Neural cell (in vitro differentiated cells): ENCODE measurements at regions not wholly inside any gene's neighbourhood (a gene's known extent, or its start where the extent isn't known, plus 50 kb on each side); places are given as distances from the start of the nearest gene placed in this dataset.

Source experiments
- H2AFZ ChIP-seq: fragments of 200-600, 300-800 bp; sonication (generic), shearing (Covaris generic); 2 replicates; pipeline ENCODE4 v1.6.0; 2014; ENCODE audit warnings: low read depth, mild to moderate bottlenecking, antibody characterized with exemption, low read length, moderate library complexity
- H3F3A ChIP-seq: fragments of 200-600 bp; shearing (Covaris generic); 2 replicates; pipeline ENCODE4 v1.6.1; 2016; ENCODE audit warnings: mild to moderate bottlenecking, moderate library complexity, mixed read lengths, antibody characterized with exemption, low read length; ENCODE audit not compliant: insufficient read depth, poor library complexity, severe bottlenecking
- H3K27ac ChIP-seq: fragments of 200-600, 300-800 bp; sonication (generic), shearing (Covaris generic); 2 replicates; pipeline ENCODE4 v1.5.1; 2014; ENCODE audit warnings: mild to moderate bottlenecking, low read length, moderate library complexity
- H3K27me3 ChIP-seq: fragments of 300-800, 200-600 bp; sonication (generic), shearing (Covaris generic); 2 replicates; pipeline ENCODE4 v1.6.0; 2014; ENCODE audit warnings: mild to moderate bottlenecking, low read depth, low read length, moderate library complexity; ENCODE audit not compliant: insufficient read depth
- H3K36me3 ChIP-seq: fragments of 300-800, 200-600 bp; sonication (generic), shearing (Covaris generic); 2 replicates; pipeline ENCODE4 v1.5.1; 2014; ENCODE audit warnings: mild to moderate bottlenecking, antibody characterized with exemption, low read length, moderate library complexity; ENCODE audit not compliant: insufficient read depth
- H3K4me2 ChIP-seq: fragments of 300-800, 200-600 bp; sonication (generic), shearing (Covaris generic); 2 replicates; pipeline ENCODE4 v1.6.0; 2014; ENCODE audit warnings: mild to moderate bottlenecking, low read length
- H3K4me3 ChIP-seq: fragments of 300-800, 200-600 bp; sonication (generic), shearing (Covaris generic); 2 replicates; pipeline ENCODE4 v1.5.1; 2014; ENCODE audit warnings: mild to moderate bottlenecking, low read length, moderate library complexity
- H3K79me2 ChIP-seq: fragments of 200-600 bp; shearing (Covaris generic); replicated peaks from 2 replicates; pipeline ENCODE4 v1.6.0; 2014; ENCODE audit warnings: mild to moderate bottlenecking, low read length, moderate library complexity; ENCODE audit not compliant: insufficient read depth
- H3K9ac ChIP-seq: fragments of 300-800, 200-600 bp; sonication (generic), shearing (Covaris generic); 2 replicates; pipeline ENCODE4 v1.6.1; 2016; ENCODE audit warnings: mild to moderate bottlenecking, low read length, mixed read lengths
- H3K9me2 ChIP-seq: fragments of 200-600 bp; shearing (Covaris generic); 2 replicates; pipeline ENCODE4 v1.6.1; 2016; ENCODE audit warnings: mild to moderate bottlenecking, low read length, mixed read lengths; ENCODE audit not compliant: insufficient read depth
- H3K9me3 ChIP-seq: fragments of 200-600, 300-800 bp; sonication (generic), shearing (Covaris generic); 2 replicates; pipeline ENCODE4 v1.6.1; 2016; ENCODE audit warnings: mild to moderate bottlenecking, mixed run types, low read length, moderate library complexity, mixed read lengths
- H4K20me1 ChIP-seq: fragments of 200-600 bp; shearing (Covaris generic); 2 replicates; pipeline ENCODE4 v1.6.1; 2016; ENCODE audit warnings: mild to moderate bottlenecking, mixed run types; ENCODE audit not compliant: insufficient read depth
- EP300 ChIP-seq: fragments of 450-650 bp; conservative IDR thresholded peaks from 2 replicates; pipeline ENCODE4 v1.6.1; 2014; ENCODE audit warnings: antibody characterized with exemption, mild to moderate bottlenecking, moderate library complexity; ENCODE audit not compliant: poor library complexity, severe bottlenecking
- EZH2 ChIP-seq: fragments of 200-600, 300-800 bp; shearing (Covaris generic), sonication (generic); IDR thresholded peaks from 2 replicates; pipeline ENCODE4 v1.6.1; 2014; ENCODE audit warnings: antibody characterized with exemption, low read length, borderline replicate concordance, mild to moderate bottlenecking; ENCODE audit not compliant: insufficient read depth, poor library complexity, severe bottlenecking
- MXI1 ChIP-seq: fragments of 450-650 bp; conservative IDR thresholded peaks from 2 replicates; pipeline ENCODE4 v1.6.1; 2014; ENCODE audit warnings: antibody characterized with exemption, mild to moderate bottlenecking; ENCODE audit not compliant: poor library complexity, severe bottlenecking
- POLR2AphosphoS5 ChIP-seq: IDR thresholded peaks from 2 replicates; pipeline ENCODE4 v1.6.1; 2012
- RAD21 ChIP-seq: fragments of 450-650 bp; conservative IDR thresholded peaks from 2 replicates; pipeline ENCODE4 v1.6.1; 2014; ENCODE audit warnings: antibody characterized with exemption, mild to moderate bottlenecking, moderate library complexity
- SMC3 ChIP-seq: fragments of 450-650 bp; conservative IDR thresholded peaks from 2 replicates; pipeline ENCODE4 v1.6.1; 2014; ENCODE audit warnings: antibody characterized with exemption, mild to moderate bottlenecking, moderate library complexity; ENCODE audit not compliant: poor library complexity
- TAF1 ChIP-seq: IDR thresholded peaks from 2 replicates; pipeline ENCODE4 v1.6.1; 2012; ENCODE audit warnings: low read depth
- TF ChIP-seq, protein P1 (sequence below): IDR thresholded peaks from 2 replicates; pipeline ENCODE4 v1.6.1; 2012; ENCODE audit warnings: borderline replicate concordance
- TF ChIP-seq, protein P2 (sequence below): fragments of 450-650 bp; IDR thresholded peaks from 2 replicates; pipeline ENCODE4 v1.5.1; 2014; ENCODE audit warnings: antibody characterized with exemption, mild to moderate bottlenecking, moderate library complexity; ENCODE audit not compliant: poor library complexity, severe bottlenecking

DNA sequence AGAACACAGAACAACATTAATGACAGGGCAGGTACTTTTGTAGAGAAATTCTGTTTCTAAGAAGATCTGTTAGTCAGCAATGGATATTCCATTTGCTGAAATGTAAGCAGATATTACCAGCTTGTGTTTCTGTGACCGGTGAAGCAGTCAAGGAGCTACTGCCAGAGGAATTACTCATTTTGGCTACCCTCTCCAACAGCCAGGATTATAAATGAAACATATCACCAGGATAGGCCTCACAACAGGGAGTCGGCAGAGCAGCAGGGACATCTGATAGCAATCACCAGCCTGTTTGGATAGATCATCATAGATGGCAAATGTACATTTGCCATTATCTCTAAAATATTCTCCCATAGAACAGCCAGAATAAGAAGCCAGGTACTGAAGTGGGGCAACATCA is 440.7 kb downstream of the KCNH5 start:
- TF ChIP-seq MXI1 (no peak), EP300 (no peak), TAF1 (no peak), EZH2 (no peak), RAD21 (no peak), POLR2AphosphoS5 (no peak), SMC3 (no peak)
- TF ChIP-seq, protein P1, sequence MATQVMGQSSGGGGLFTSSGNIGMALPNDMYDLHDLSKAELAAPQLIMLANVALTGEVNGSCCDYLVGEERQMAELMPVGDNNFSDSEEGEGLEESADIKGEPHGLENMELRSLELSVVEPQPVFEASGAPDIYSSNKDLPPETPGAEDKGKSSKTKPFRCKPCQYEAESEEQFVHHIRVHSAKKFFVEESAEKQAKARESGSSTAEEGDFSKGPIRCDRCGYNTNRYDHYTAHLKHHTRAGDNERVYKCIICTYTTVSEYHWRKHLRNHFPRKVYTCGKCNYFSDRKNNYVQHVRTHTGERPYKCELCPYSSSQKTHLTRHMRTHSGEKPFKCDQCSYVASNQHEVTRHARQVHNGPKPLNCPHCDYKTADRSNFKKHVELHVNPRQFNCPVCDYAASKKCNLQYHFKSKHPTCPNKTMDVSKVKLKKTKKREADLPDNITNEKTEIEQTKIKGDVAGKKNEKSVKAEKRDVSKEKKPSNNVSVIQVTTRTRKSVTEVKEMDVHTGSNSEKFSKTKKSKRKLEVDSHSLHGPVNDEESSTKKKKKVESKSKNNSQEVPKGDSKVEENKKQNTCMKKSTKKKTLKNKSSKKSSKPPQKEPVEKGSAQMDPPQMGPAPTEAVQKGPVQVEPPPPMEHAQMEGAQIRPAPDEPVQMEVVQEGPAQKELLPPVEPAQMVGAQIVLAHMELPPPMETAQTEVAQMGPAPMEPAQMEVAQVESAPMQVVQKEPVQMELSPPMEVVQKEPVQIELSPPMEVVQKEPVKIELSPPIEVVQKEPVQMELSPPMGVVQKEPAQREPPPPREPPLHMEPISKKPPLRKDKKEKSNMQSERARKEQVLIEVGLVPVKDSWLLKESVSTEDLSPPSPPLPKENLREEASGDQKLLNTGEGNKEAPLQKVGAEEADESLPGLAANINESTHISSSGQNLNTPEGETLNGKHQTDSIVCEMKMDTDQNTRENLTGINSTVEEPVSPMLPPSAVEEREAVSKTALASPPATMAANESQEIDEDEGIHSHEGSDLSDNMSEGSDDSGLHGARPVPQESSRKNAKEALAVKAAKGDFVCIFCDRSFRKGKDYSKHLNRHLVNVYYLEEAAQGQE, result no peak
- TF ChIP-seq, protein P2, sequence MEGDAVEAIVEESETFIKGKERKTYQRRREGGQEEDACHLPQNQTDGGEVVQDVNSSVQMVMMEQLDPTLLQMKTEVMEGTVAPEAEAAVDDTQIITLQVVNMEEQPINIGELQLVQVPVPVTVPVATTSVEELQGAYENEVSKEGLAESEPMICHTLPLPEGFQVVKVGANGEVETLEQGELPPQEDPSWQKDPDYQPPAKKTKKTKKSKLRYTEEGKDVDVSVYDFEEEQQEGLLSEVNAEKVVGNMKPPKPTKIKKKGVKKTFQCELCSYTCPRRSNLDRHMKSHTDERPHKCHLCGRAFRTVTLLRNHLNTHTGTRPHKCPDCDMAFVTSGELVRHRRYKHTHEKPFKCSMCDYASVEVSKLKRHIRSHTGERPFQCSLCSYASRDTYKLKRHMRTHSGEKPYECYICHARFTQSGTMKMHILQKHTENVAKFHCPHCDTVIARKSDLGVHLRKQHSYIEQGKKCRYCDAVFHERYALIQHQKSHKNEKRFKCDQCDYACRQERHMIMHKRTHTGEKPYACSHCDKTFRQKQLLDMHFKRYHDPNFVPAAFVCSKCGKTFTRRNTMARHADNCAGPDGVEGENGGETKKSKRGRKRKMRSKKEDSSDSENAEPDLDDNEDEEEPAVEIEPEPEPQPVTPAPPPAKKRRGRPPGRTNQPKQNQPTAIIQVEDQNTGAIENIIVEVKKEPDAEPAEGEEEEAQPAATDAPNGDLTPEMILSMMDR, result no peak
- Histone ChIP-seq H3K36me3 (no peaks in the 10 kb centered on the region), H3K79me2 (no peaks in the 10 kb centered on the region), H4K20me1 (no peaks in the 10 kb centered on the region), H3K27me3 (no peaks in the 10 kb centered on the region), H3K9me2 (no peaks in the 10 kb centered on the region), H3K9ac (no peak overlapping the region), H3K27ac (no peak overlapping the region), H3K4me2 (no peak overlapping the region), H3K4me3 (no peak overlapping the region), H3F3A (no peaks in the 10 kb centered on the region), H3K9me3 (no peaks in the 10 kb centered on the region), H2AFZ (no peak overlapping the region)

DNA sequence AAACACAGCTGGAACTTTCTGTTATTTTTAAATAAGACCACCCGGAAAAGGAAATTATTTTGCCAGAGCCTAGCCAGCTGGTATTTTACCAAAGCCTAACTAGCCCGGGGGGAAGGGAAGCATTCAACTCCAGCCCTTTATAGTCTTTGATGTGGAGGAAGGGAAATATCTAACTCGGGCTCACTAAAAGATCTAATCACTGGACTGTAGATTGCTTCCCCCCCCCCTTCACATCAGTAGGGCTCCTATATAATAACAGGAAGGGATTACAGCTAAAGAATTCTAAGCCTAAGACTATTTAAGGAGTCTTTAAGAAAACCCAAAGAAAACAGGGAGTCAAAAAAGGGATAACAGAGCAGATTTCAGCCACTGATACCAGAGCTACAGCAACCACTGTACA is 431.1 kb downstream of the KCNH5 start:
- Histone ChIP-seq H3K9me3 (no peaks in the 10 kb centered on the region), H3F3A (no peaks in the 10 kb centered on the region), H3K9me2 (no peaks in the 10 kb centered on the region), H4K20me1 (no peaks in the 10 kb centered on the region), H2AFZ (no peak overlapping the region), H3K27me3 (no peaks in the 10 kb centered on the region), H3K36me3 (no peaks in the 10 kb centered on the region), H3K27ac (no peak overlapping the region), H3K4me2 (no peak overlapping the region), H3K79me2 (no peaks in the 10 kb centered on the region), H3K4me3 (no peak overlapping the region), H3K9ac (no peak overlapping the region)
- TF ChIP-seq RAD21 (no peak), EZH2 (no peak), POLR2AphosphoS5 (no peak), MXI1 (no peak), EP300 (no peak), SMC3 (no peak), TAF1 (no peak)
- TF ChIP-seq, protein P1, result no peak
- TF ChIP-seq, protein P2, result no peak
